A673 (cell line): ENCODE measurements at regions not wholly inside any gene's neighbourhood (a gene's known extent, or its start where the extent isn't known, plus 50 kb on each side); places are given as distances from the start of the nearest gene placed in this dataset.

ENCODE experiments used
- BruUV-seq: library from RNA; stranded (reverse); fragments of 400-500 nt; replicated peaks from 2 replicates; lab custom pipeline; 2021; lab: Mats Ljungman, UMichigan
- CTCF ChIA-PET: fragments of 300-600 bp; sonication (Branson Sonifier 250); formaldehyde crosslinking; loops from one replicate; lab custom pipeline; 2022; ENCODE audit warnings: antibody characterized with exemption; lab: Charles Lee
- POLR2A ChIA-PET: fragments of 300-600 bp; sonication (Branson Sonifier 250); formaldehyde crosslinking; loops from one replicate; lab custom pipeline; 2022; ENCODE audit warnings: antibody characterized with exemption; ENCODE audit not compliant: low non-redundant PET; lab: Charles Lee
- DNase-seq: peaks from one replicate; pipeline ENCODE4 v3.0.0-alpha.2; 2015; ENCODE audit warnings: low spot score
- H3K27ac ChIP-seq: fragments of 200-600 bp; sonication (generic); 2 replicates; pipeline ENCODE4 v1.5.1; 2016; ENCODE audit warnings: mixed run types, low read depth, mild to moderate bottlenecking, mixed read lengths, antibody characterized with exemption, low read length; ENCODE audit not compliant: poor library complexity, severe bottlenecking
- H3K27me3 ChIP-seq: fragments of 200-600 bp; sonication (generic); replicated peaks from 2 replicates; pipeline ENCODE4 v1.6.1; 2017; ENCODE audit warnings: mixed run types, low read depth, mild to moderate bottlenecking, mixed read lengths, antibody characterized with exemption, low read length; ENCODE audit not compliant: insufficient read depth, poor library complexity
- H3K36me3 ChIP-seq: fragments of 200-600 bp; sonication (generic); 2 replicates; pipeline ENCODE4 v1.6.1; 2016; ENCODE audit warnings: mixed run types, mild to moderate bottlenecking, mixed read lengths, antibody characterized with exemption, low read length; ENCODE audit not compliant: insufficient read depth, poor library complexity, severe bottlenecking
- H3K4me1 ChIP-seq: fragments of 200-600 bp; sonication (generic); 2 replicates; pipeline ENCODE4 v1.6.1; 2017; ENCODE audit warnings: mixed run types, mild to moderate bottlenecking, mixed read lengths, antibody characterized with exemption, low read length; ENCODE audit not compliant: insufficient read depth, poor library complexity, severe bottlenecking
- H3K4me3 ChIP-seq: fragments of 200-600 bp; sonication (generic); 2 replicates; pipeline ENCODE4 v1.5.1; 2016; ENCODE audit warnings: low read depth, mixed run types, mild to moderate bottlenecking, mixed read lengths, low read length; ENCODE audit not compliant: poor library complexity, severe bottlenecking
- H3K9me3 ChIP-seq: fragments of 200-600 bp; sonication (generic); 2 replicates; pipeline ENCODE4 v1.6.1; 2016; ENCODE audit warnings: mixed run types, low read depth, mild to moderate bottlenecking, mixed read lengths, antibody characterized with exemption, low read length; ENCODE audit not compliant: poor library complexity, severe bottlenecking
- EZH2 ChIP-seq: fragments of 200-600 bp; sonication (generic); IDR thresholded peaks from 2 replicates; pipeline ENCODE4 v1.6.1; 2017; ENCODE audit warnings: borderline replicate concordance, low read depth, mild to moderate bottlenecking, mixed read lengths, antibody characterized with exemption, low read length; ENCODE audit not compliant: poor library complexity, severe bottlenecking
- intact Hi-C: fragments of 100-400 bp; cut with micrococcal nuclease; formaldehyde crosslinking; loops from one replicate; pipeline ENCODE4 v1.10.0; 2022; ENCODE audit not compliant: unreplicated experiment
- TF ChIP-seq, protein P1 (sequence below): fragments of 300-800, 200-600 bp; sonication (generic); conservative IDR thresholded peaks from 2 replicates; pipeline ENCODE4 v1.5.1; 2017; ENCODE audit warnings: low read depth, mild to moderate bottlenecking, antibody characterized with exemption, low read length, moderate library complexity, mixed read lengths

DNA sequence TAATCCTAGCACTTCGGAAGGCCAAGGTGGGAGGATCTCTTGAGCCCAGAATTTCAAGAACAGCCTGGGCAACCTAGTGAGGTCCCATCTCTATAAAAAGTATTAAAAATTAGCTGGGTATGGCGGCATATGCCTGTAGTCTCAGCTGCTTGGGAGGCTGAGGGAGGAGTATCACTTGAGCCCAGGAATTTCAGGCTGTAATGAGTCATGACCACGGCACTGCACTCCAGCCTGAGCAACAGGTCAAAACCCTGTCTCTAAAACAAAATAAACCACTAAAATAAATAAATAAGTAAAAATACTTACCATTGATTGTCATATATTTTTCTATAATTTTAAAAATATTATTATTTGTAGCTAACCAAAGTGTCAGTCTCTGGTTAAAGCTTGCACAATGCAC is 315.6 kb upstream of the SMIM31 start:
- Histone ChIP-seq H3K9me3 (no peaks in the 10 kb centered on the region), H3K27me3 (no peaks in the 10 kb centered on the region), H3K36me3 (no peaks in the 10 kb centered on the region), H3K4me1 (peaks cover 38% of the 10 kb centered on the region), H3K4me3 (no peak overlapping the region), H3K27ac (no peak overlapping the region)
- DNase-seq: no peak
- TF ChIP-seq, protein P1, sequence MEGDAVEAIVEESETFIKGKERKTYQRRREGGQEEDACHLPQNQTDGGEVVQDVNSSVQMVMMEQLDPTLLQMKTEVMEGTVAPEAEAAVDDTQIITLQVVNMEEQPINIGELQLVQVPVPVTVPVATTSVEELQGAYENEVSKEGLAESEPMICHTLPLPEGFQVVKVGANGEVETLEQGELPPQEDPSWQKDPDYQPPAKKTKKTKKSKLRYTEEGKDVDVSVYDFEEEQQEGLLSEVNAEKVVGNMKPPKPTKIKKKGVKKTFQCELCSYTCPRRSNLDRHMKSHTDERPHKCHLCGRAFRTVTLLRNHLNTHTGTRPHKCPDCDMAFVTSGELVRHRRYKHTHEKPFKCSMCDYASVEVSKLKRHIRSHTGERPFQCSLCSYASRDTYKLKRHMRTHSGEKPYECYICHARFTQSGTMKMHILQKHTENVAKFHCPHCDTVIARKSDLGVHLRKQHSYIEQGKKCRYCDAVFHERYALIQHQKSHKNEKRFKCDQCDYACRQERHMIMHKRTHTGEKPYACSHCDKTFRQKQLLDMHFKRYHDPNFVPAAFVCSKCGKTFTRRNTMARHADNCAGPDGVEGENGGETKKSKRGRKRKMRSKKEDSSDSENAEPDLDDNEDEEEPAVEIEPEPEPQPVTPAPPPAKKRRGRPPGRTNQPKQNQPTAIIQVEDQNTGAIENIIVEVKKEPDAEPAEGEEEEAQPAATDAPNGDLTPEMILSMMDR: no peak
- no peak for TF ChIP-seq EZH2
- ChIA-PET POLR2A (no interaction called here), CTCF (no interaction called here)
- intact Hi-C loops: no loop called here
- no TSS peak for BruUV-seq

GRCh38 chr4:164439037-164439436 is 314.9 kb upstream of the SMIM31 start:
- POLR2A ChIA-PET: no interaction called here

DNA sequence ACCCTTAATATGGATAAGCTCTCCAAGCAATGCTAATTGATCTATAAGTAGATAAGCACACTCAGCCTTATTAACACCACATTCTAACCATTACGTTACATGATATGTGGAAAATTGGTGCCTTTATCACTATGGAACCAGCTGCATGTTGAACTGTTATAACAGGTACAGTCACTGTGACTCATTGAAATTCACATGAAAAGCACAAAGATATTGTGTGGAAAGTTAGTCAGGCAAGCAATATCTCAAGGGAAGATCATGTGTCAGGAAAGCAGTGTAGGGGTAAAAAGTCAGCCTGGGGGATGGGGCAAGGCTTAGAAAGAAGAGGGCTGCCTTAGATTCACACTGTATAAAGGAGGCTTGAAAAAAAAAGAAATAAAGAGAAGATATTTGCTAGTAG is 313.7 kb upstream of the SMIM31 start:
- H3K4me1 ChIP-seq: peaks cover 38% of the 10 kb centered on the region
- no peaks in the 10 kb centered on the region for H3K27me3 ChIP-seq
- H3K4me3 ChIP-seq: no peak overlapping the region
- ChIA-PET POLR2A (no interaction called here), CTCF (no interaction called here)
- intact Hi-C loops: no loop called here
- DNase-seq: no peak
- no peaks in the 10 kb centered on the region for H3K9me3 ChIP-seq
- no TSS peak for BruUV-seq
- no peaks in the 10 kb centered on the region for H3K36me3 ChIP-seq
- H3K27ac ChIP-seq: peak overlapping the region; percentile 44
- no peak for TF ChIP-seq EZH2
- TF ChIP-seq, protein P1: no peak

More at GRCh38 chr4:164439037-164439436, 314.9 kb upstream of the SMIM31 start:
- Histone ChIP-seq H3K4me3 (no peak overlapping the region), H3K27me3 (no peaks in the 10 kb centered on the region), H3K9me3 (no peaks in the 10 kb centered on the region), H3K36me3 (no peaks in the 10 kb centered on the region), H3K4me1 (peaks cover 38% of the 10 kb centered on the region), H3K27ac (no peak overlapping the region)
- CTCF ChIA-PET: no interaction called here
- no TSS peak for BruUV-seq
- TF ChIP-seq, protein P1: no peak
- TF ChIP-seq EZH2: no peak
- intact Hi-C loops: no loop called here
- no peak for DNase-seq
